GM19468 (cell line): ENCODE measurements at regions not wholly inside any gene's neighbourhood (a gene's known extent, or its start where the extent isn't known, plus 50 kb on each side); places are given as distances from the start of the nearest gene placed in this dataset.

Source experiments
- ATAC-seq: cut with Tn5 transposase; IDR thresholded peaks from one replicate; pipeline ENCODE4 v1.9.1; 2021; ENCODE audit warnings: mild to moderate bottlenecking, moderate library complexity, moderate number of reproducible peaks; ENCODE audit not compliant: unreplicated experiment; ENCODE audit errors: extremely low read depth

- ATAC-seq: no peak
These were observed 1002.3 kb downstream of the FLRT2 start for GRCh38 chr14:86532219-86532618.

GRCh38 chr14:86530457-86530856 lies 1000.5 kb downstream of the FLRT2 start:
- no peak for ATAC-seq

DNA sequence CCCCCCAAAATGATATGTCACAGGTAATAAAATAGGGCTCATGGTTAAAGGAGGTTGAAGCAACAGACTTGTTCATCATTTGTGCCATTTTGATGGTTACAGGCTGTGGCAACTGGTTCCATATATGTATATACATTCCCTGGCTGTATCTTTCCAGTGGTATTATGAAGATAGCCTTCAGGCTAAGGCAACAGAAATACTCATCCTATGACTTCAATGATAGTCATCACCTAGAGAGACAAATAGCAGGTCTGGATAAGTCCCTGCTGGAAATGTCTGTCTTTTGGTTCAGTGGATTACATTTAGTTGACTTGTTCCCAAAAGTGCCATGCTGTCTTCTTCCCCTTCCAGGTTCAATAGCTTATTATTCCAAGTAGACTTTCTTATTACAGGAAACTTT lies 997.4 kb downstream of the FLRT2 start:
- no peak for ATAC-seq

GRCh38 chr14:86525673-86526072 lies 995.7 kb downstream of the FLRT2 start:
- no peak for ATAC-seq

DNA sequence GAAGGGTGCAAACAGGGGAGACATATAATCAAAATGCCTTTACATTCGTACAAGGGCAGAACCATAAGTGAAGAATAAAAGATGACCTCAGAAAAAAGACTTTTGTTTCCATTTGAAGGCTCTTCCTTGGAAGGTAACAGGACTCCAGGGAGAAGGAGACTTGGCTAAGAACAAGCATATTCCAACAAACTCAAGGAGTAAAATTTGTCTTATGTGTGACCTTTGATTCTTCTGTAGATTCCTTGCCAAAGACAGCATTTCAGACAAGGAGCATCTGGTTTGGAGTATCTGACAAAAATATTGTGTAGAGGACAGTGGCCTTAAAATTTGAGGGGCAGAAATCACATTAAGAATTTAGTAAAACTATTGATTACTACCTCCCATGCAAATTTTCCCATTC lies 991.9 kb downstream of the FLRT2 start:
- ATAC-seq: no peak

DNA sequence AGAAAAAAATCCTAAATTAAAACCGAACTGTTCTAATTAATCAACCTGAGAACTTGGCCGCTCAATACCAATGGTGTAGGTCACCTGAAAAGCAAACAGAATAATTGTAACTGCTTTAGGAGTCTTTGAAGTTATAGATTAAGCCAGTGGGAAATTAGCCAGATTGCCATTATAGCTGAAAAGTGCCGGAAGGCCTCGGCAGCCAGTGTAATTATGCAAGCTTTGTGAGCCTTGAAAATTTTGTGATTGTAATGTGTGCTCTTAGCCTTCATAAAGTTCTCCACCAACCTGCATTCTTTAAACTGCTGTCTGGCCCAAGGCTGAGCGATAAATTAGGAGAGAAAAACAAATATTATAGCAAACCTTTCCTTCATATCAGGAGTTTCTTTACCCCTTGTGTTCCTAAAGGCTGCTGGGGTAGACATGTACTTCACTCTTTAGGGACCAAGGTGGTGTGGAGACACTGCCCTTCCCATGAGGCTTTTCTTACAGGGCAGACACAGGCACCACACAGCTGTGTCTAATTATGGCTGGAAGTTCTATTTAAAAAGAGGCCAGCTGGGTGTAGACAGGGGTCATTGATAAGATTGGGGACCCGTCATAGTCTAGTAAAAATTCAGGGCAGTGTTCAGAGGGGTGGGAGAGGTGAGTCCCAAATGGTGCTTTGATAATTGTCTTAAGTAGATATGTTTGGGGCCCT lies 991.2 kb downstream of the FLRT2 start:
- ATAC-seq: no peak

GRCh38 chr14:86518298-86518697 lies 988.4 kb downstream of the FLRT2 start:
- no peak for ATAC-seq

GRCh38 chr14:86515195-86515594 lies 985.3 kb downstream of the FLRT2 start:
- ATAC-seq: no peak

- ATAC-seq: no peak
These were observed 983.6 kb downstream of the FLRT2 start for GRCh38 chr14:86513564-86513963.

DNA sequence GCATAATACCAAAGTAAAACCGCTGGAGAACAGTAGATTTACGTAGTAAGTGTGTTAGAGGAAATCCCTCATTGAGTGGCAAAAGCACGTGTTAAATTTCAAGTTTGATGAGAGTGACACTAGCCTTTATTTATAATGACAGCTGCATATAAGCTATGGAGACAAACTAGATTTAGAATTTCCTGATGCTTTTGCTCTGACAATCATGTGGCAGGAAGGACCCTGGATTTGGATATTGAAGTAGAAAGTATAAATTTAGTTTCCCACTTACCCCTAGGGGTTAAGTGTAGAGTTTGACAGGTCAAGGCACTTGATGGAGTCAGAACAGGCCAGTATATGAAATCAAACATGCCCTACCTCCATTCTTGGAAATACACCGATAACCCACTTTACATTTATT lies 983.1 kb downstream of the FLRT2 start:
- ATAC-seq: no peak

GRCh38 chr14:86510491-86510890 lies 980.5 kb downstream of the FLRT2 start:
- ATAC-seq: no peak

DNA sequence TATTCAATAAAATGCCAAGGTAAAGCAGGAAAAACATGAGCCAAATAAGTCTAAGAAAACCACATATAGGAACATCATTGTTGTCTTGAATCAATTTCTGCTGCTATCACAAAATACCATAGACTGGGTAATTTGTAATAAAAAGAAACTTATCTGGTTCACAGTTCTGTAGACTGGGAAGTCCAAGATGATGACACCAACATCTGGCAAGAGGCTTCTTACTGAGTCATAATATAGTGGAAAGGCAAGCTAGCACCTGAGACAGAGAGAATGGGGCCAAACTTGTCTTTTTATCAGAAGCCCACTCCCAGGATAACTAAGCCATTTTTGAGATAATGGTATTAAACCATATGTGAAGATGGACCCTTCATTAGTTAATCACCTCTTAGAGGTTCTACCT lies 975.9 kb downstream of the FLRT2 start:
- ATAC-seq: no peak

- ATAC-seq: no peak
These were observed 971.7 kb downstream of the FLRT2 start for GRCh38 chr14:86501611-86502010.

DNA sequence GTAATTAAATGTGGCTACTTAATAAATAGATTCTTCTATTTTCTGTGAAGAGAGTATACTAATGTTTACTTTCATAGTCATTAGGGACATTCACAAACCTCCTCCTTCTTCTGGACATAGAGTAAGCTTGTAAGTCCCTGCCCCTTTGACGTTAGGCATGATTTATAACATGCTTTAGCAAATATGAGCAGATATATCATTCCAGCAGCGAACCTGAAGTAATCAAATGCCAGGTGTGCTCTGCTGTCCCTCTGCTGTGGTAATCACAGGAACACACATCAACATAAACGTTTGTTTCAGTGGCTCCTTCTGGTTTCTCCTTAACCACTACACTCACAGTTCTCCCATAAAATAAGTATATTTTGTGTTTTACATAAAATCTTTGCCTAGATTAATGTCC lies 961.8 kb downstream of the FLRT2 start:
- no peak for ATAC-seq

GRCh38 chr14:86481104-86481503 lies 951.2 kb downstream of the FLRT2 start:
- no peak for ATAC-seq

DNA sequence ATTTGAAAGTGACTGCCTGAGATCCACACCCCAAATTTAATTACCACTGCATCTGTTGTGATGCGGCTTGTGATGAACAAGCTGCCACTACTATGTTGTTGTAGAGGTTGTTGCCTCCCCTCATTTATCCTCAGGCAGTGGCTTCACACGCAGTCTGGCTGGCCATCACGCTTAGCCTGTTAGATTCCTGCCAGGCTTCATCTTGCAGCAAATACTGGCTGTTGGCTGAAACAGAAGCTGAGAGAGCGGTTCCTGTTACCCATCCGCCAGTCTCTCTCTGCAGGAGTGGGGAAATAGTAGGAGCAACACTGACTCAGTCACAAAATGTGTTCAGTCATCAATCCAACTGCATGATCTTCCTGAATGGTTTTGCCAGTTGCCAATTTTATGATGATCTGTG lies 934.4 kb downstream of the FLRT2 start:
- no peak for ATAC-seq

GRCh38 chr14:86462193-86462753 lies 932.3 kb downstream of the FLRT2 start:
- ATAC-seq: no peak

DNA sequence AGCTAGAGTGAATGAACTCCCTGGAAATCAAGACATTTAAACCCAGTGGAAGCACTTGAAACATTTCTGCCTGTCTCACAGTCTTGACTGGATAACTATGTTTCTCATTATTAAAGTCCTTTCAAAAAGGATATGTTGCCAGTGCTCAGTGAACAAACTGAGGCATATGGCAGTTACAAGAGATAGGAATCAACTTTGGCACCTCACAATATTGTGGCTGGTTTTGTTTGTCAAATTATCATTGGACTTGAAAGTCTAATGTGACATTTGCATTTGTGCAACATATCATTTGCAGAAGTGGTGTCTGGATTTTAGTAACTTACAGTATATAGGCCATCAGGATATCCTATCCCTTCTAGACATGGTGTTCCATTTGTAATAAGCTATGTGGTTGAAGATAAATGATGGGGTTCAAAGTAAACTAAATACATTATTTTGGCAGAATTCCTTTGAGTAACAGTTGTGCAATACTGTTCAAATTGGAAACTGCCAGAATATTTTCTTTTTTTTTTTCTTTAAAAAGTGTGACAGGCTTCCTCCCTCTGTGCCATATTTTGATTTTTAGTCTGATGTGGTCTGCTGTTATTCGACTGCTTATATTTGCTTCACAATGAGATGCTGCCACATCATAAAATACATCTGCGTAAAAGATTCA lies 927.7 kb downstream of the FLRT2 start:
- ATAC-seq: no peak

GRCh38 chr14:86450085-86450484 lies 920.1 kb downstream of the FLRT2 start:
- ATAC-seq: no peak

DNA sequence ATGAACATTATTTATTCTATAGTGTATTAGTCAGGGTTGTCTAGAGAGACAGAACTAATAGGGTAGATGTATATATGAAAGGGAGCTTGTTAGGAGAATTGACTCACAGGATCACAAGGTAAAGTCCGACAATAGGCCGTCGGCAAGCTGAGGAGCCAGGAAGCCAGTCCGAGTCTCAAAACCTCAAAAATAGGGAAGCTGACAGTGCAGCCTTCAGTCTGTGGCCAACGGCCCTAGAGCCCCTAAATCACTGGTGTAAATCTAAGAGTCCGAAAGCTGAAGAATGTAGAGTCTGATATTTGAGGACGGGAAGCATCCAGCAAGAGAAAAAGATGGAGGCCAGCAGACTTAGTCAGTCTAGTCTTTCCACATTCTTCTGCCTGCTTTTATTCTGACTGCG lies 912.2 kb downstream of the FLRT2 start:
- no peak for ATAC-seq

GRCh38 chr14:86430853-86431252 lies 900.9 kb downstream of the FLRT2 start:
- no peak for ATAC-seq

GRCh38 chr14:86423214-86423613 lies 893.3 kb downstream of the FLRT2 start:
- ATAC-seq: no peak
